ENCODE measurements at regions not wholly inside any gene's neighbourhood (a gene's known extent, or its start where the extent isn't known, plus 50 kb on each side); places are given as distances from the start of the nearest gene placed in this dataset.

DNA sequence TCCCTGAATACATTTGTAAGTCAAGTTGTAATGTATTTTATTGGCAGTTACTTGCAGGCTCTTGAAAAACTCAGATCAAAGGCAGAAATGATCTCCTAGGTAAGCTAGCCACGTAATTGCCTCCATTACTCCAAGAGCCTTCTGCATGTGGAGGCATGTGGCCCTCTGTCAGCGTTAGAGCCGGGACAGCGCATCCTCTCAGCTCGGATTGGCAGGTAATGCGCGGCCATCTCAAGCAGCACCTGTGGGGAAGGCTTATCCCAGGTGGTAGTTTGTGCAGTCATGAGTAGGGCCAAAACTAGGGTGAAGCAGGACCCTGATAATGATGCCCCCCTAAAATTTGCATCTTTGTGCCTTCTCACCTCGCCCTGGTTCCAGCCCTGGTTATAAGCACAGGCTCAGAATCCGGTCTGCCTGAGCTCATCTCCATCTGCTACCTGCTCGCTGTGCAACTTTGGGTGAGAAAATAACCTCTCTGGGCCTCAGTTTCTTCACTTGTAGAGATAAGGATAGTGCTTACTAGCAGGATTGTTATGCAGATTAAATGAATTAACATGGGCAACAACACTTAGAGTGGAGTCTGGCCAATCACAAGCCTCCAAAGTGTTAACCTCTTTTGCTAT lies 157.5 kb upstream of the PMEPA1 start:
- Histone ChIP-seq H3K9me3 (ENCODE audit: control extremely low read depth in 1 of 5, control insufficient read depth in 4 of 5, insufficient read depth in 2 of 5, low read depth in 1 of 5, low read length in 4 of 5) (peaks cover 0 to 2% (median 0%) of the 10 kb centered on the region in 5 experiments), H3K4me3 (ENCODE audit: control insufficient read depth in 1 of 7, extremely low read depth in 1 of 7, insufficient read depth in 4 of 7, low read depth in 2 of 7, low read length in 6 of 7) (no peak overlapping the region), H3K27me3 (replicated peaks in 2 of 5; ENCODE audit: control insufficient read depth in 4 of 5, insufficient read depth in 5 of 5, low read length in 4 of 5) (peaks cover 0 to 8% (median 1%) of the 10 kb centered on the region in 5 experiments), H3K27ac (ENCODE audit: insufficient read depth in 1 of 2, low read depth in 1 of 2, low read length in 2 of 2, poor library complexity in 1 of 2, severe bottlenecking in 2 of 2) (no peak overlapping the region), H3K4me1 (ENCODE audit: control extremely low read depth in 1 of 4, control insufficient read depth in 4 of 4, insufficient read depth in 4 of 4, low read length in 3 of 4) (peaks cover 0 to 4% (median 0%) of the 10 kb centered on the region in 4 experiments), H3K36me3 (ENCODE audit: control insufficient read depth in 4 of 4, insufficient read depth in 4 of 4, low read length in 3 of 4) (no peaks in the 10 kb centered on the region)
- no peak for DNase-seq
- WGBS (ENCODE audit: insufficient coverage) = 98% methylated on average over 10 of the region's 10 CpGs
- CTCF ChIA-PET = interaction anchor here (1.1 kb wide), 1 partner anchor 14 kb away, joined by 4 read pairs; no protein-coding TSS in a partner anchor
- POLR2A ChIA-PET = no interaction called here

DNA sequence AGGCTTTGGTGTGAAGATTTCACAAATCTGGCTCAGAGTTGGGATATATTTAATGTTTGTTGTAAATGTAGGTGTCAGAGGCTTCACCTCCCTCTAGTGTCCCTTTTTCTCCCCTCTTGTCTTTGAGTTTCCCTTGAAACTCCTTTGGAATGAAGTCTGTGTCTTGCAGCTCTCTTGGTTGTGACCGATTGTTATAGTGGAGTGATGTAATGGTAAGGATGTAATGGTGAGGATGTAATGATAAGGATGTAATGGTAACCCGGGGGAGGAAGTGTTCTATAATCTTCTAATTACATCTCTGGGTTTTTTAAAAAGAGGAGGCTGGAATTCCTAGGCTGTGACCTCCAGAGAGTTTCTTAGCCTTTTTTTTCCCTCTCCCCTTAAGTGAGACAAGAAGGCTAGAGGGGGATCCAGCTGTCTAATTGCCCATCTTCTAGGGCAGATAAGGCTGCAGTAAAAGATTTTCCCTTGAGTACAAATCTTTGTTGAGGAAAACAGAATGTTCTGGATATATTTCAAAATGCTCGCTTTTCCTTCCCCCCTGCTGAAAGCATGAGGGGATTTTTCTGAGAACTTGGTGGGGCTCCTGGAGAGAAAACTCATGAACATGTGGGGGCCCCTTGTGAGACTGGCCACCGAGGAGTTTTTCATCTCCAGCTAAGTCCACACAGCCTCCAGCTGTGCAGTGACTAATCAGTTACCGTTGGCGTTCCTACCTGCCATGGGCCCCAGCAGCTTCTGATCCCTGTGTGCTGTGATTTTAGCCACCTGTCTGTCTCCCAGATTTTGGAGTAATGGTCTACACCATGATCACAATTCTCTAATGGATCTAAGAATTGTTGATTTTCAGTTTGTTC lies 156.7 kb upstream of the PMEPA1 start:
- Histone ChIP-seq H3K4me3 (ENCODE audit: control insufficient read depth in 1 of 7, extremely low read depth in 1 of 7, insufficient read depth in 4 of 7, low read depth in 2 of 7, low read length in 6 of 7) (no peak overlapping the region), H3K9me3 (ENCODE audit: control extremely low read depth in 1 of 5, control insufficient read depth in 4 of 5, insufficient read depth in 2 of 5, low read depth in 1 of 5, low read length in 4 of 5) (peaks cover 0 to 6% (median 0%) of the 10 kb centered on the region in 5 experiments), H3K27me3 (replicated peaks in 2 of 5; ENCODE audit: control insufficient read depth in 4 of 5, insufficient read depth in 5 of 5, low read length in 4 of 5) (peaks cover 0 to 8% (median 1%) of the 10 kb centered on the region in 5 experiments), H3K27ac (ENCODE audit: insufficient read depth in 1 of 2, low read depth in 1 of 2, low read length in 2 of 2, poor library complexity in 1 of 2, severe bottlenecking in 2 of 2) (no peak overlapping the region), H3K36me3 (ENCODE audit: control insufficient read depth in 4 of 4, insufficient read depth in 4 of 4, low read length in 3 of 4) (no peaks in the 10 kb centered on the region), H3K4me1 (ENCODE audit: control extremely low read depth in 1 of 4, control insufficient read depth in 4 of 4, insufficient read depth in 4 of 4, low read length in 3 of 4) (peaks cover 0 to 4% (median 0%) of the 10 kb centered on the region in 4 experiments)
- POLR2A ChIA-PET = no interaction called here
- CTCF ChIA-PET = interaction anchor here (1.1 kb wide), 1 partner anchor 13 kb away, joined by 4 read pairs; no protein-coding TSS in a partner anchor
- DNase-seq = no peak
- WGBS (ENCODE audit: insufficient coverage) = 55% methylated on average over 4 of the region's 6 CpGs

DNA sequence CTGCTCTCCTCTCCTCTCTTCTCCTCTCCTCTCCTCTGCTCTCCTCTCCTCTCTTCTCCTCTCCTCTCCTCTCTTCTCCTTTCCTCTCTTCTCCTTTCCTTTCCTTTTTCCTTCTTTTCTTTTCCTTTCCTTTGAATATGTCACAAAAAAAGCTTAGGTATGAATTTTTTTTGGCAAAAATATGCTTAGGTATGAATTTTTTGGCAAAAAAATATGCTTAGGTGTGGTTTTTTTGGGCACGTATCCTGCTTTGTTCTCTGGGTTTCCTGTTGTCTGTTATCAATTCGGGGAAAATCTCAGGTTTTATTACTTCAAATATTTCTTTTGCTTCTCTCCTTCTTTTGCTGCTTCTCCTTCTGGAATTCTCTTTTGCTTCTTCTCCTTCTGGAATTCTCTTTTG lies 155.5 kb upstream of the PMEPA1 start:
- DNase-seq = no peak
- Histone ChIP-seq H3K9me3 (ENCODE audit: control extremely low read depth in 1 of 5, control insufficient read depth in 4 of 5, insufficient read depth in 2 of 5, low read depth in 1 of 5, low read length in 4 of 5) (peaks cover 0 to 10% (median 1%) of the 10 kb centered on the region in 5 experiments), H3K4me3 (ENCODE audit: control insufficient read depth in 1 of 7, extremely low read depth in 1 of 7, insufficient read depth in 4 of 7, low read depth in 2 of 7, low read length in 6 of 7) (no peak overlapping the region), H3K4me1 (ENCODE audit: control extremely low read depth in 1 of 4, control insufficient read depth in 4 of 4, insufficient read depth in 4 of 4, low read length in 3 of 4) (peaks cover 0 to 4% (median 0%) of the 10 kb centered on the region in 4 experiments), H3K27ac (ENCODE audit: insufficient read depth in 1 of 2, low read depth in 1 of 2, low read length in 2 of 2, poor library complexity in 1 of 2, severe bottlenecking in 2 of 2) (no peak overlapping the region), H3K36me3 (ENCODE audit: control insufficient read depth in 4 of 4, insufficient read depth in 4 of 4, low read length in 3 of 4) (no peaks in the 10 kb centered on the region), H3K27me3 (replicated peaks in 2 of 5; ENCODE audit: control insufficient read depth in 4 of 5, insufficient read depth in 5 of 5, low read length in 4 of 5) (peaks cover 0 to 8% (median 1%) of the 10 kb centered on the region in 5 experiments)
- CTCF ChIA-PET = no interaction called here
- WGBS (ENCODE audit: insufficient coverage) = no CpG with 5 or more reads among the region's 2 CpGs
- POLR2A ChIA-PET = no interaction called here

DNA sequence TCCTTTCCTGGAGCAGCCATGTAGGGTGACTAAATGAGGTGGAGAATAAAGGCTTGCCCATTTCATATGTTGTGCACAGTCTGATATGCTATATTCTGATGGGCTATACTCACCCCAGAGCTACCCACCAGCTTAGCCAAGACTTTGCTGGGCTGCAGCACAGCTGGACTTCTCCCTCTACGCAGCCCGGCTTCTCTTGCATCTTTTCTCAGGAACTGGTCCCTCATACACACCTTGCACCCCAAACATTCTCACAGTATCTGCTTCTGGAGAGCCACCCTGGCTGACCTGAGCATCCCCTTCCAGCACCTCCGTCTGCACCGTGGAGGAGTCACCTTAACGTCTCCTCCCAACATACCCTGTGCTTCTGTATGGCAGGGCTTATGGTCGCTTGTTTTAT lies 150.8 kb upstream of the PMEPA1 start:
- Histone ChIP-seq H3K27me3 (replicated peaks in 2 of 5; ENCODE audit: control insufficient read depth in 4 of 5, insufficient read depth in 5 of 5, low read length in 4 of 5) (peaks cover 0 to 1% (median 0%) of the 10 kb centered on the region in 5 experiments), H3K27ac (ENCODE audit: insufficient read depth in 1 of 2, low read depth in 1 of 2, low read length in 2 of 2, poor library complexity in 1 of 2, severe bottlenecking in 2 of 2) (no peak overlapping the region), H3K4me3 (ENCODE audit: control insufficient read depth in 1 of 7, extremely low read depth in 1 of 7, insufficient read depth in 4 of 7, low read depth in 2 of 7, low read length in 6 of 7) (no peak overlapping the region), H3K4me1 (ENCODE audit: control extremely low read depth in 1 of 4, control insufficient read depth in 4 of 4, insufficient read depth in 4 of 4, low read length in 3 of 4) (no peaks in the 10 kb centered on the region), H3K9me3 (ENCODE audit: control extremely low read depth in 1 of 5, control insufficient read depth in 4 of 5, insufficient read depth in 2 of 5, low read depth in 1 of 5, low read length in 4 of 5) (peaks cover 0 to 10% (median 0%) of the 10 kb centered on the region in 5 experiments), H3K36me3 (ENCODE audit: control insufficient read depth in 4 of 4, insufficient read depth in 4 of 4, low read length in 3 of 4) (no peaks in the 10 kb centered on the region)
- no peak for DNase-seq
- WGBS (ENCODE audit: insufficient coverage) = 96% methylated on average over 3 of the region's 6 CpGs
- ChIA-PET POLR2A (no interaction called here), CTCF (no interaction called here)

DNA sequence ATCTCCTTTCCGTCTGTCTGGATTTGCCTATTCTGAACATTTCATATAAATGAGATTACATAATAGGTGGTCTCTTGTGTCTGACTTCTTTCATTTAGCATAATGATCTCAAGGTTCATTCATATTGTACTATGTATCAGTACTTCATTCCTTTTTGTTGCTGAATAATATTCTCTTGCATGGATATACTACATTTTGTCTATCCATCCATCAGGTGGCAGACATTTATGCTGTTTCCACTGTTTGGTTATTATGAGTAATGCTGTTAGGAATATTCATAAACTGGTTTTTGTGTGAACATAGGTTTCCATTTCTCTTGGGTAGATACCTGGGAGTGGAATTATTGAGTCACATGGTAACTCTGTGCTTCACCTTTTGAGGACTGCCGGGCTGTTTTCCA lies 148.2 kb upstream of the PMEPA1 start:
- no peaks in the 10 kb centered on the region for H3K27me3 ChIP-seq (replicated peaks in 2 of 5; ENCODE audit: control insufficient read depth in 4 of 5, insufficient read depth in 5 of 5, low read length in 4 of 5)
- CTCF ChIA-PET = no interaction called here
- WGBS (ENCODE audit: insufficient coverage) = no CpG with 5 or more reads among the region's 2 CpGs
- POLR2A ChIA-PET = no interaction called here
- DNase-seq = no peak
- no peaks in the 10 kb centered on the region for H3K4me1 ChIP-seq (ENCODE audit: control extremely low read depth in 1 of 4, control insufficient read depth in 4 of 4, insufficient read depth in 4 of 4, low read length in 3 of 4)
- H3K9me3 ChIP-seq (ENCODE audit: control extremely low read depth in 1 of 5, control insufficient read depth in 4 of 5, insufficient read depth in 2 of 5, low read depth in 1 of 5, low read length in 4 of 5) = peaks cover 0 to 8% (median 0%) of the 10 kb centered on the region in 5 experiments
- no peaks in the 10 kb centered on the region for H3K36me3 ChIP-seq (ENCODE audit: control insufficient read depth in 4 of 4, insufficient read depth in 4 of 4, low read length in 3 of 4)
- H3K27ac ChIP-seq (ENCODE audit: insufficient read depth in 1 of 2, low read depth in 1 of 2, low read length in 2 of 2, poor library complexity in 1 of 2, severe bottlenecking in 2 of 2) = no peak overlapping the region
- H3K4me3 ChIP-seq (ENCODE audit: control insufficient read depth in 1 of 7, extremely low read depth in 1 of 7, insufficient read depth in 4 of 7, low read depth in 2 of 7, low read length in 6 of 7) = no peak overlapping the region

DNA sequence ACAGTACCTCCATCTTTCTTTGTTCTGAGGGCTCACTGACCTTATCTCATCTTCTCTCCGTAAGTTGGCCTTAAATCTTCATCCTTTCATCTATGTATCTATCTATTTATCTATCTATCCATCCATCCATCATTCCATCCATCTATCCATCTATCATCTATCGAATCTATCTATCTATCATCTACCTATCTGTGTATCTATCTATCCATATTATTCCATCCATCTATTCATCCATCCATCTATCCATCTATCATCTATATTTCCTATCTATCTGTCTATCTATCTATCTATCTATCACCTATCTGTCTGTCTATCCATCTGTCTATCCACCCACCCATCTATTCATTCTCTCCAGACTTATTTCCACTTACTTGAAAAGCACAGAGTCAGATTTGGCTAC lies 147.3 kb upstream of the PMEPA1 start:
- peaks cover 0 to 8% (median 0%) of the 10 kb centered on the region in 5 experiments for H3K9me3 ChIP-seq (ENCODE audit: control extremely low read depth in 1 of 5, control insufficient read depth in 4 of 5, insufficient read depth in 2 of 5, low read depth in 1 of 5, low read length in 4 of 5)
- WGBS (ENCODE audit: insufficient coverage) = 100% methylated on average over 2 of the region's 2 CpGs
- H3K4me3 ChIP-seq (ENCODE audit: control insufficient read depth in 1 of 7, extremely low read depth in 1 of 7, insufficient read depth in 4 of 7, low read depth in 2 of 7, low read length in 6 of 7) = no peak overlapping the region
- no peaks in the 10 kb centered on the region for H3K4me1 ChIP-seq (ENCODE audit: control extremely low read depth in 1 of 4, control insufficient read depth in 4 of 4, insufficient read depth in 4 of 4, low read length in 3 of 4)
- ChIA-PET POLR2A (no interaction called here), CTCF (interaction anchor here (2.3 kb wide), 1 partner anchor 12 kb away, joined by 10 read pairs; no protein-coding TSS in a partner anchor)
- no peaks in the 10 kb centered on the region for H3K36me3 ChIP-seq (ENCODE audit: control insufficient read depth in 4 of 4, insufficient read depth in 4 of 4, low read length in 3 of 4)
- no peaks in the 10 kb centered on the region for H3K27me3 ChIP-seq (replicated peaks in 2 of 5; ENCODE audit: control insufficient read depth in 4 of 5, insufficient read depth in 5 of 5, low read length in 4 of 5)
- H3K27ac ChIP-seq (ENCODE audit: insufficient read depth in 1 of 2, low read depth in 1 of 2, low read length in 2 of 2, poor library complexity in 1 of 2, severe bottlenecking in 2 of 2) = no peak overlapping the region
- no peak for DNase-seq

DNA sequence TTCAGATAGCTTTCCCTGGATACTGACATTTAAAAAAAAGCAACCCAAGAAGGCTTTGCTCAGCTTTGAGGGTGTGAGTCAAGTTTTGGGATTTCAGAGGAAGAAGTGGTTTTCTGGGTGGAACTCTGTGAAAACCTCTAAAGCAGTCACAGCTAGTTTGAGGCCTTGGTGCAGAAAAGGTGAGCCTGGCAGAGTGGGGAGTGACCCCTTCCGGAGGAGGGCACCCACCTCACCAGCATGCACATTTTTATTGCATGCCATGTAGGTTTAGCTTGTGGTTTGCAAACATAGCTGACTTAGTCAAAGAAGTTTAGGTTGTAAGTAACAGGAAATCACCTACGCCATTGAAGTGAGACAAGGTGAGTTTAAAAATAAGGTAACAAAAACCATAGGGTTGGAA lies 146.8 kb upstream of the PMEPA1 start:
- no peak for DNase-seq
- ChIA-PET POLR2A (no interaction called here), CTCF (interaction anchor here (2.3 kb wide), 1 partner anchor 11 kb away, joined by 10 read pairs; no protein-coding TSS in a partner anchor)
- WGBS (ENCODE audit: insufficient coverage) = 100% methylated on average over 1 of the region's 2 CpGs
- no peaks in the 10 kb centered on the region for H3K27me3 ChIP-seq (replicated peaks in 2 of 5; ENCODE audit: control insufficient read depth in 4 of 5, insufficient read depth in 5 of 5, low read length in 4 of 5)
- H3K9me3 ChIP-seq (ENCODE audit: control extremely low read depth in 1 of 5, control insufficient read depth in 4 of 5, insufficient read depth in 2 of 5, low read depth in 1 of 5, low read length in 4 of 5) = peaks cover 0 to 5% (median 0%) of the 10 kb centered on the region in 5 experiments
- H3K36me3 ChIP-seq (ENCODE audit: control insufficient read depth in 4 of 4, insufficient read depth in 4 of 4, low read length in 3 of 4) = no peaks in the 10 kb centered on the region
- H3K27ac ChIP-seq (ENCODE audit: insufficient read depth in 1 of 2, low read depth in 1 of 2, low read length in 2 of 2, poor library complexity in 1 of 2, severe bottlenecking in 2 of 2) = no peak overlapping the region
- H3K4me3 ChIP-seq (ENCODE audit: control insufficient read depth in 1 of 7, extremely low read depth in 1 of 7, insufficient read depth in 4 of 7, low read depth in 2 of 7, low read length in 6 of 7) = no peak overlapping the region
- no peaks in the 10 kb centered on the region for H3K4me1 ChIP-seq (ENCODE audit: control extremely low read depth in 1 of 4, control insufficient read depth in 4 of 4, insufficient read depth in 4 of 4, low read length in 3 of 4)

Measured in common myeloid progenitor, CD34-positive (primary cell).